T-helper 2 cell treated with Interferon-gamma antibody and Interleukin-4, amounts not matched to agents 5 μg/mL and 100 μg/mL, for 36 hours (primary cell): ENCODE measurements at regions not wholly inside any gene's neighbourhood (a gene's known extent, or its start where the extent isn't known, plus 50 kb on each side); places are given as distances from the start of the nearest gene placed in this dataset.
"Not testable (repeated sequence)": the region's sequence is repeated elsewhere in the genome, so short reads cannot be mapped to it uniquely, and the experiment has no call there.

Experiments
- DNase-seq: peaks from one replicate; pipeline ENCODE4 v3.0.0; 2021; ENCODE audit warnings: low spot score
- H3K27ac Mint-ChIP-seq: one replicate; pipeline ENCODE4 v1.8.0; 2021; ENCODE audit warnings: mild to moderate bottlenecking, mixed read lengths
- H3K27me3 Mint-ChIP-seq: one replicate; pipeline ENCODE4 v1.8.0; 2021; ENCODE audit warnings: low read depth, mixed read lengths
- H3K36me3 Mint-ChIP-seq: one replicate; pipeline ENCODE4 v1.8.0; 2021; ENCODE audit warnings: low read depth, mixed read lengths
- H3K4me1 Mint-ChIP-seq: one replicate; pipeline ENCODE4 v1.8.0; 2021; ENCODE audit warnings: low read depth, mixed read lengths
- H3K4me3 Mint-ChIP-seq: one replicate; pipeline ENCODE4 v1.8.0; 2022; ENCODE audit warnings: mild to moderate bottlenecking, moderate library complexity, mixed read lengths
- H3K9me3 Mint-ChIP-seq: one replicate; pipeline ENCODE4 v1.8.0; 2021; ENCODE audit warnings: mixed read lengths

GRCh38 chr12:88814779-88815178, 234.5 kb upstream of the KITLG start:
- no peak overlapping the region for H3K27ac Mint-ChIP-seq
- H3K4me1 Mint-ChIP-seq: no peaks in the 10 kb centered on the region
- H3K4me3 Mint-ChIP-seq: no peak overlapping the region
- no peaks in the 10 kb centered on the region for H3K27me3 Mint-ChIP-seq
- H3K36me3 Mint-ChIP-seq: no peaks in the 10 kb centered on the region
- H3K9me3 Mint-ChIP-seq: no peaks in the 10 kb centered on the region
- DNase-seq: no peak

GRCh38 chr12:88812610-88813009, 232.3 kb upstream of the KITLG start:
- DNase-seq: no peak
- Mint-ChIP-seq H3K27ac (no peak overlapping the region), H3K4me3 (no peak overlapping the region), H3K36me3 (no peaks in the 10 kb centered on the region), H3K9me3 (no peaks in the 10 kb centered on the region), H3K4me1 (no peaks in the 10 kb centered on the region), H3K27me3 (no peaks in the 10 kb centered on the region)

DNA sequence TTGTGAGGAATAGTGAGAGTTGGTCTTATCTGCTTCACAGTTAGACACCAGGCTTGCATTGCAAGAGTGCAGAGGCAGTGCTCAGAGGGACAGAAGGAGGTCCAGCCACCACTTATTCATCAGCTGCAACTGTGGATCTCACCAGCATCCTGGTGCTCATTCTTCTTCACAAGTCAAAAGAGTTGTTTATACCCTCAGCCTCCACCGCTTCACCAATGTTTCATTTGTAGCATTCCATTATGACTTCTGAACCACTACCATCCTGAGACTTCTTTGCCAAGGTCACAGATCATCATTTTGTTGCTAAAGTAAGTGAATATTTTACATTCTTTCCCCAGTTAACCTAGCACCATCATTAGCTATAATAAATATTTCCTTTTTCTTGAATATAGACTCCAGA, 230.5 kb upstream of the KITLG start:
- H3K27ac Mint-ChIP-seq: no peak overlapping the region
- H3K4me1 Mint-ChIP-seq: no peaks in the 10 kb centered on the region
- H3K27me3 Mint-ChIP-seq: no peaks in the 10 kb centered on the region
- H3K9me3 Mint-ChIP-seq: no peaks in the 10 kb centered on the region
- H3K4me3 Mint-ChIP-seq: no peak overlapping the region
- no peaks in the 10 kb centered on the region for H3K36me3 Mint-ChIP-seq
- no peak for DNase-seq

GRCh38 chr12:88809841-88810240, 229.6 kb upstream of the KITLG start:
- not testable (repeated sequence) for H3K4me1 Mint-ChIP-seq

DNA sequence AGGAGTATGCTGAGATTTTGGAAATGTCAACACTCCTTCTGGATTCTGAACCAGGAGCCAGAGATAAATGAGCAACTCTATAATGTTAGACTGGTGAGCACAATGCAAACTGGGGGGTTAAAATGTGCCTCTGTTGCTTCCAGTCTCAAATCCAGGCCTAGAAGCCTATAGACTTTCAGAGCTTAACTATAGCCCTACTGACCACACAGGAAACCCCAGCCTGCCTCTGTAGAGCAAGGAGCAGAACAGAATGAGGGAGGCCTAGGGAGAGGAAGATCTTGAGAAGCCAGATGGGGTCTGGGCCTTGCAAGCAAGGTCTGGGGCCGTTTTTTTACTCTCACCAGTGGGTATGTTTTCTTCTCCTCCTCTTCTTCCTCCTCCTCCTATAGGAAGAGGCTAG, 225.4 kb upstream of the KITLG start:
- no peaks in the 10 kb centered on the region for H3K27me3 Mint-ChIP-seq
- no peaks in the 10 kb centered on the region for H3K9me3 Mint-ChIP-seq
- H3K4me1 Mint-ChIP-seq: no peaks in the 10 kb centered on the region
- DNase-seq: no peak
- no peaks in the 10 kb centered on the region for H3K36me3 Mint-ChIP-seq
- H3K27ac Mint-ChIP-seq: no peak overlapping the region
- no peak overlapping the region for H3K4me3 Mint-ChIP-seq

More at GRCh38 chr12:88809841-88810240, 229.6 kb upstream of the KITLG start:
- not testable (repeated sequence) for DNase-seq, H3K4me3 Mint-ChIP-seq, H3K27me3 Mint-ChIP-seq, H3K36me3 Mint-ChIP-seq, H3K27ac Mint-ChIP-seq, H3K9me3 Mint-ChIP-seq

DNA sequence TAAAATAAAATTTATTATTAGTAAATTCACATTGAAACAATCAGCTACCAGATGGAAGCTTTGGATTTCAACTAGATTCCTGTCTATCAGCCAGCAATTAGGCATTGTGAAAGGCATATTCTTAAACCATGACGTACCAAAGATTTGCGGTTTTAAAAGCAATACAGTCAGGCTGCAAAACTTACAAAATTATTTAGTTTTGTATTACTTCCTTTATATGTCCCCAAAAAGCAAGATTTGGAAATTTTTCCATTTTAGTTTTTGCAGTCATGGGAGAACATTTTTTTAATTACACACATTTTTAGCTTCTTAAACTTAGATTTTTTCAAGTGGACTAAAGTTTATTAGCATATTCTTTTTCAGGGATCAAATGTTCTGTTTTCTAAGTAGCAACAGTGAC, 225.0 kb upstream of the KITLG start:
- no peak for DNase-seq
- Mint-ChIP-seq H3K4me3 (no peak overlapping the region), H3K4me1 (no peaks in the 10 kb centered on the region)

DNA sequence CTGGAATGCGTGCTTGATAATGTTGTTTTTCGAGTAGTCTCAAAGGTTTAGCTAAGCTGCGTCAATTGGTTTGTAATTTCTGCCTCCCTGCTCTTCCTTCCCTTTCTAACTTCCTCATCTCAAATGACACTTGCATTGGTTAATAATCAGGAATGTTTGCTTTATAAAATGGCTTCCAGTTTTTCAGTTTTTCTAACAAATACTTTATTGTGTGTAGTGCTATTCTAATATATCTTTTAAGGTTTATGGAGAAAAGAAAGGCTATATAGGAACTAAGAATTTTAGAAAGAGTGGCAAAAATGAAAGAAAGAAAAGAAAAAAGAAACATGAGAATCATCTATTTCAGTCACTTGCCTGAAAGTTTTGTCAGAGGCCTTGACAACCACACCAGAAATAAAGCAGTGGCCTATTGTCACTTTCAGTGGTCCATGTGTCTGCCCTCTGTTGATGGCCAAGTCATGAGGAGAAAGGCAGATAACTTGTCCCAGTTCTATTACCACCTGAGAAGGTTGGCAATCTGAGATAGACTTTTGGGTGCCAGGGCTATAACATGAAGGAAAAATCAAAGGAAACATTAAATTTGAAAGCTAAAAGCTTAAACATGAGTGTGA, 221.9 kb upstream of the KITLG start:
- DNase-seq: no peak
- Mint-ChIP-seq H3K4me3 (no peak overlapping the region), H3K27ac (no peak overlapping the region), H3K27me3 (no peaks in the 10 kb centered on the region), H3K4me1 (no peaks in the 10 kb centered on the region), H3K9me3 (no peaks in the 10 kb centered on the region), H3K36me3 (no peaks in the 10 kb centered on the region)

More for the DNA sequence above, 225.0 kb upstream of the KITLG start:
- Mint-ChIP-seq H3K27ac (no peak overlapping the region), H3K36me3 (no peaks in the 10 kb centered on the region), H3K27me3 (no peaks in the 10 kb centered on the region), H3K9me3 (no peaks in the 10 kb centered on the region)

- Mint-ChIP-seq H3K27ac (no peak overlapping the region), H3K27me3 (no peaks in the 10 kb centered on the region), H3K36me3 (no peaks in the 10 kb centered on the region), H3K4me3 (no peak overlapping the region), H3K4me1 (no peaks in the 10 kb centered on the region), H3K9me3 (no peaks in the 10 kb centered on the region)
- DNase-seq: no peak
Observed at GRCh38 chr12:88801227-88802095, 221.2 kb upstream of the KITLG start.

- Mint-ChIP-seq H3K27ac (no peak overlapping the region), H3K27me3 (no peaks in the 10 kb centered on the region), H3K4me3 (no peak overlapping the region), H3K36me3 (no peaks in the 10 kb centered on the region), H3K4me1 (no peaks in the 10 kb centered on the region), H3K9me3 (peaks cover 26% of the 10 kb centered on the region)
- DNase-seq: no peak
Observed at GRCh38 chr12:88793096-88793495, 212.8 kb upstream of the KITLG start.

DNA sequence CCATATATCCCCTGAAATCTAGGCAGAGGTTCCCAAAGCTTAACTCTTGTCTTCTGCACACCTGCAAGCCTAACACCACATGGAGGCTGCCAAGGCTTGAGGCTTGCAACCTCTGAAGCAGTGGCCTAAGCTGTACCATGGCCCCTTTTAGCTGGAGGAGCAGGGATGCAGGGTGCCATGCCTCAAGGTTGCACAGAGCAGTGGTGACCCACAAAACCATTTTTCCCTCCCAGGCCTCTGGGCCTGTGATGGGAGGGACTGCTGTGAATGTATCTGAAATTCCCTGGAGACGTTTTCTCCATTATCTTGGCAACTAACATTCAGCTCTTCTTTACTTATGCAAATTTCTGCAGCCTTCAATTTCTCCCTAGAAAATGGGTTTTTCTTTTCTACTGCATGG, 210.0 kb upstream of the KITLG start:
- Mint-ChIP-seq H3K27me3 (no peaks in the 10 kb centered on the region), H3K9me3 (peaks cover 26% of the 10 kb centered on the region), H3K4me3 (no peak overlapping the region), H3K27ac (no peak overlapping the region), H3K36me3 (no peaks in the 10 kb centered on the region), H3K4me1 (no peaks in the 10 kb centered on the region)
- DNase-seq: no peak

GRCh38 chr12:88784166-88784565, 203.9 kb upstream of the KITLG start:
- Mint-ChIP-seq H3K4me3 (no peak overlapping the region), H3K27ac (no peak overlapping the region), H3K36me3 (no peaks in the 10 kb centered on the region), H3K9me3 (no peaks in the 10 kb centered on the region), H3K27me3 (no peaks in the 10 kb centered on the region), H3K4me1 (no peaks in the 10 kb centered on the region)
- no peak for DNase-seq

- Mint-ChIP-seq H3K4me1 (no peaks in the 10 kb centered on the region), H3K9me3 (no peaks in the 10 kb centered on the region), H3K36me3 (no peaks in the 10 kb centered on the region), H3K27ac (no peak overlapping the region), H3K27me3 (no peaks in the 10 kb centered on the region), H3K4me3 (no peak overlapping the region)
- DNase-seq: no peak
Observed at GRCh38 chr12:88782351-88782750, 202.1 kb upstream of the KITLG start.

- Mint-ChIP-seq H3K27ac (no peak overlapping the region), H3K27me3 (no peaks in the 10 kb centered on the region), H3K4me1 (no peaks in the 10 kb centered on the region), H3K9me3 (no peaks in the 10 kb centered on the region), H3K4me3 (no peak overlapping the region), H3K36me3 (no peaks in the 10 kb centered on the region)
- DNase-seq: no peak
Observed at GRCh38 chr12:88781909-88782308, 201.6 kb upstream of the KITLG start.

DNA sequence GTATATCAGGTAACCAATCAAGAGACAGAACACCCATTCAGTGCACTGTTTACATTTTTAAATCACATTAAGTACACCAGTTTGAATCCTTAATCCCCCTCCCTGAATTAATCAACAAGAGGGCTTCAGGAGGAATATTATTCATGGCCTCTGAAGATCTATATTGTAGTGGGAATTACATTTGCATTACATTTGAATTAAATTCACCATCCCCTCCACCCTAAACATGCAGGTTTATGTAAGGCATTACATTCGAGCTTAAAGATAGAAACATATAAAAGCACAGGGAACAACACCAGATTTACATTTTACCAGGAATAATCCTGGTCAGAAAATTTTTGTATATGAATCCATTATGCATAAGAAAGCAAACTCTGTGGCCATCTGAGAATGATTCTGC, 197.8 kb upstream of the KITLG start:
- no peak overlapping the region for H3K4me3 Mint-ChIP-seq
- H3K4me1 Mint-ChIP-seq: no peaks in the 10 kb centered on the region
- no peaks in the 10 kb centered on the region for H3K9me3 Mint-ChIP-seq
- no peaks in the 10 kb centered on the region for H3K27me3 Mint-ChIP-seq
- DNase-seq: no peak
- no peaks in the 10 kb centered on the region for H3K36me3 Mint-ChIP-seq
- H3K27ac Mint-ChIP-seq: no peak overlapping the region
